ENCODE measurements at regions not wholly inside any gene's neighbourhood (a gene's known extent, or its start where the extent isn't known, plus 50 kb on each side); places are given as distances from the start of the nearest gene placed in this dataset.

DNA sequence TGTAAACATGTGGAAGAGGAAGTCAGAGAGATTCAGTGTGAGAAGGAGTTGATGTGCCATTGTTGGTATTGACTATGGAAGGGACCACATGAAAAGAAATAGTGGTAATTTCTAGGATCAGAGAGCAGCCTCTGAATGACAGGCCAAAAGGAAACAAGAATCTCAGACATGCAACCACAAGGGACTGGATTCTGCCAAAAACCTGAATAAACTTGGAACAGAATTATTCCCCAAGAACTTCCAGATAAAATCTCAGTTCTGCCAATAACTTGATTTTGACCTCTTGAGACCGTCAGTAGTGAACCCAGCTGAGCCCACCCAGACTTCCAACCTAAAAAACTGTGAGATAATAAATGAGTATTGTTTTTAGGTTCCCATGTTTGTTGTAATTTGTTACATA lies 653.6 kb upstream of the NR3C2 start (continued):
- TF ChIP-seq, protein P1, sequence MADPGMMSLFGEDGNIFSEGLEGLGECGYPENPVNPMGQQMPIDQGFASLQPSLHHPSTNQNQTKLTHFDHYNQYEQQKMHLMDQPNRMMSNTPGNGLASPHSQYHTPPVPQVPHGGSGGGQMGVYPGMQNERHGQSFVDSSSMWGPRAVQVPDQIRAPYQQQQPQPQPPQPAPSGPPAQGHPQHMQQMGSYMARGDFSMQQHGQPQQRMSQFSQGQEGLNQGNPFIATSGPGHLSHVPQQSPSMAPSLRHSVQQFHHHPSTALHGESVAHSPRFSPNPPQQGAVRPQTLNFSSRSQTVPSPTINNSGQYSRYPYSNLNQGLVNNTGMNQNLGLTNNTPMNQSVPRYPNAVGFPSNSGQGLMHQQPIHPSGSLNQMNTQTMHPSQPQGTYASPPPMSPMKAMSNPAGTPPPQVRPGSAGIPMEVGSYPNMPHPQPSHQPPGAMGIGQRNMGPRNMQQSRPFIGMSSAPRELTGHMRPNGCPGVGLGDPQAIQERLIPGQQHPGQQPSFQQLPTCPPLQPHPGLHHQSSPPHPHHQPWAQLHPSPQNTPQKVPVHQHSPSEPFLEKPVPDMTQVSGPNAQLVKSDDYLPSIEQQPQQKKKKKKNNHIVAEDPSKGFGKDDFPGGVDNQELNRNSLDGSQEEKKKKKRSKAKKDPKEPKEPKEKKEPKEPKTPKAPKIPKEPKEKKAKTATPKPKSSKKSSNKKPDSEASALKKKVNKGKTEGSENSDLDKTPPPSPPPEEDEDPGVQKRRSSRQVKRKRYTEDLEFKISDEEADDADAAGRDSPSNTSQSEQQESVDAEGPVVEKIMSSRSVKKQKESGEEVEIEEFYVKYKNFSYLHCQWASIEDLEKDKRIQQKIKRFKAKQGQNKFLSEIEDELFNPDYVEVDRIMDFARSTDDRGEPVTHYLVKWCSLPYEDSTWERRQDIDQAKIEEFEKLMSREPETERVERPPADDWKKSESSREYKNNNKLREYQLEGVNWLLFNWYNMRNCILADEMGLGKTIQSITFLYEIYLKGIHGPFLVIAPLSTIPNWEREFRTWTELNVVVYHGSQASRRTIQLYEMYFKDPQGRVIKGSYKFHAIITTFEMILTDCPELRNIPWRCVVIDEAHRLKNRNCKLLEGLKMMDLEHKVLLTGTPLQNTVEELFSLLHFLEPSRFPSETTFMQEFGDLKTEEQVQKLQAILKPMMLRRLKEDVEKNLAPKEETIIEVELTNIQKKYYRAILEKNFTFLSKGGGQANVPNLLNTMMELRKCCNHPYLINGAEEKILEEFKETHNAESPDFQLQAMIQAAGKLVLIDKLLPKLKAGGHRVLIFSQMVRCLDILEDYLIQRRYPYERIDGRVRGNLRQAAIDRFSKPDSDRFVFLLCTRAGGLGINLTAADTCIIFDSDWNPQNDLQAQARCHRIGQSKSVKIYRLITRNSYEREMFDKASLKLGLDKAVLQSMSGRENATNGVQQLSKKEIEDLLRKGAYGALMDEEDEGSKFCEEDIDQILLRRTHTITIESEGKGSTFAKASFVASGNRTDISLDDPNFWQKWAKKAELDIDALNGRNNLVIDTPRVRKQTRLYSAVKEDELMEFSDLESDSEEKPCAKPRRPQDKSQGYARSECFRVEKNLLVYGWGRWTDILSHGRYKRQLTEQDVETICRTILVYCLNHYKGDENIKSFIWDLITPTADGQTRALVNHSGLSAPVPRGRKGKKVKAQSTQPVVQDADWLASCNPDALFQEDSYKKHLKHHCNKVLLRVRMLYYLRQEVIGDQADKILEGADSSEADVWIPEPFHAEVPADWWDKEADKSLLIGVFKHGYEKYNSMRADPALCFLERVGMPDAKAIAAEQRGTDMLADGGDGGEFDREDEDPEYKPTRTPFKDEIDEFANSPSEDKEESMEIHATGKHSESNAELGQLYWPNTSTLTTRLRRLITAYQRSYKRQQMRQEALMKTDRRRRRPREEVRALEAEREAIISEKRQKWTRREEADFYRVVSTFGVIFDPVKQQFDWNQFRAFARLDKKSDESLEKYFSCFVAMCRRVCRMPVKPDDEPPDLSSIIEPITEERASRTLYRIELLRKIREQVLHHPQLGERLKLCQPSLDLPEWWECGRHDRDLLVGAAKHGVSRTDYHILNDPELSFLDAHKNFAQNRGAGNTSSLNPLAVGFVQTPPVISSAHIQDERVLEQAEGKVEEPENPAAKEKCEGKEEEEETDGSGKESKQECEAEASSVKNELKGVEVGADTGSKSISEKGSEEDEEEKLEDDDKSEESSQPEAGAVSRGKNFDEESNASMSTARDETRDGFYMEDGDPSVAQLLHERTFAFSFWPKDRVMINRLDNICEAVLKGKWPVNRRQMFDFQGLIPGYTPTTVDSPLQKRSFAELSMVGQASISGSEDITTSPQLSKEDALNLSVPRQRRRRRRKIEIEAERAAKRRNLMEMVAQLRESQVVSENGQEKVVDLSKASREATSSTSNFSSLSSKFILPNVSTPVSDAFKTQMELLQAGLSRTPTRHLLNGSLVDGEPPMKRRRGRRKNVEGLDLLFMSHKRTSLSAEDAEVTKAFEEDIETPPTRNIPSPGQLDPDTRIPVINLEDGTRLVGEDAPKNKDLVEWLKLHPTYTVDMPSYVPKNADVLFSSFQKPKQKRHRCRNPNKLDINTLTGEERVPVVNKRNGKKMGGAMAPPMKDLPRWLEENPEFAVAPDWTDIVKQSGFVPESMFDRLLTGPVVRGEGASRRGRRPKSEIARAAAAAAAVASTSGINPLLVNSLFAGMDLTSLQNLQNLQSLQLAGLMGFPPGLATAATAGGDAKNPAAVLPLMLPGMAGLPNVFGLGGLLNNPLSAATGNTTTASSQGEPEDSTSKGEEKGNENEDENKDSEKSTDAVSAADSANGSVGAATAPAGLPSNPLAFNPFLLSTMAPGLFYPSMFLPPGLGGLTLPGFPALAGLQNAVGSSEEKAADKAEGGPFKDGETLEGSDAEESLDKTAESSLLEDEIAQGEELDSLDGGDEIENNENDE (IDR thresholded peaks at IDR 0.05; ENCODE audit: insufficient replicate concordance, low read length) = no peak
- TF ChIP-seq SRF (IDR thresholded peaks at IDR 0.05; ENCODE audit: low read depth, low read length) (no peak), NRF1 (IDR thresholded peaks at IDR 0.05; ENCODE audit: low read depth, low read length) (no peak), YY1 (IDR thresholded peaks at IDR 0.05; ENCODE audit: low read depth, low read length) (no peak), TAF1 (IDR thresholded peaks at IDR 0.05; ENCODE audit: low read depth, low read length) (no peak), CTBP2 (IDR thresholded peaks at IDR 0.05; ENCODE audit: borderline replicate concordance, insufficient read depth, insufficient read length, low read length) (no peak), CEBPB (IDR thresholded peaks at IDR 0.05; ENCODE audit: low read depth, low read length) (no peak), SAP30 (IDR thresholded peaks at IDR 0.05; ENCODE audit: insufficient read depth, insufficient replicate concordance, low read length) (no peak), BCL11A (IDR thresholded peaks at IDR 0.05; ENCODE audit: low read depth in 2 of 2, low read length in 2 of 2) (no peak)

Measured in H1 (cell line).